ENCODE measurements at regions not wholly inside any gene's neighbourhood (a gene's known extent, or its start where the extent isn't known, plus 50 kb on each side); places are given as distances from the start of the nearest gene placed in this dataset.

DNA sequence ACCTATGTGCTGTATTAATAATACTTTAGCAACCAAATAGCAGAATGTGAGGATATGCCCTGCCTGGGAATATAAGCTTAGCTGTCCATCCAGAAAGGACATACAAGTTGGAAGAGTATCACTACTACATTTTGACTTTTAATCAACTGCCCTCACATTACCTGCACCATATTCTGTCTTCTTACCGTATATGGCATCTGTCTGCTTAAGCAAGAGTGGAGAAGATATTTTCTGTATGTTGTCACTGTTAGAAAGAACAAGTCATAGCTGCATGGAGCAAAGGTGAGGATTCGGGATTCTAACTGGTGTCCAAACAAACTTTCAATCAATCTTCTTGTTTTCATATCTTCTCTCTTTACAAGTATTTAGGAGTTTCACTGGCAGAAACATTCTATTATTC lies 929.5 kb upstream of the ROBO1 start:
- Histone ChIP-seq H3K4me1 (ENCODE audit: control insufficient read depth, insufficient read depth, low read length) (no peaks in the 10 kb centered on the region), H3K4me3 (ENCODE audit: low read depth, low read length) (no peak overlapping the region), H3K9me3 (ENCODE audit: control insufficient read depth, insufficient read depth, low read length) (no peaks in the 10 kb centered on the region), H3K27me3 (ENCODE audit: control insufficient read depth, insufficient read depth, low read length) (no peaks in the 10 kb centered on the region), H3K9ac (ENCODE audit: low read depth, low read length) (no peak overlapping the region), H3K36me3 (ENCODE audit: control insufficient read depth, insufficient read depth, low read length) (no peaks in the 10 kb centered on the region), H3K27ac (ENCODE audit: low read depth, low read length) (no peak overlapping the region)

- H3K4me3 ChIP-seq (ENCODE audit: low read depth, low read length): no peak overlapping the region
- no peaks in the 10 kb centered on the region for H3K27me3 ChIP-seq (ENCODE audit: control insufficient read depth, insufficient read depth, low read length)
- no peak overlapping the region for H3K27ac ChIP-seq (ENCODE audit: low read depth, low read length)
- no peaks in the 10 kb centered on the region for H3K36me3 ChIP-seq (ENCODE audit: control insufficient read depth, insufficient read depth, low read length)
- no peaks in the 10 kb centered on the region for H3K9me3 ChIP-seq (ENCODE audit: control insufficient read depth, insufficient read depth, low read length)
- H3K9ac ChIP-seq (ENCODE audit: low read depth, low read length): no peak overlapping the region
- no peaks in the 10 kb centered on the region for H3K4me1 ChIP-seq (ENCODE audit: control insufficient read depth, insufficient read depth, low read length)
Observed at GRCh38 chr3:80696280-80696679, 928.5 kb upstream of the ROBO1 start.

GRCh38 chr3:80688814-80689213 lies 921.0 kb upstream of the ROBO1 start:
- Histone ChIP-seq H3K4me1 (ENCODE audit: control insufficient read depth, insufficient read depth, low read length) (no peaks in the 10 kb centered on the region), H3K4me3 (ENCODE audit: low read depth, low read length) (no peak overlapping the region), H3K27ac (ENCODE audit: low read depth, low read length) (no peak overlapping the region), H3K9me3 (ENCODE audit: control insufficient read depth, insufficient read depth, low read length) (no peaks in the 10 kb centered on the region), H3K9ac (ENCODE audit: low read depth, low read length) (no peak overlapping the region), H3K27me3 (ENCODE audit: control insufficient read depth, insufficient read depth, low read length) (no peaks in the 10 kb centered on the region), H3K36me3 (ENCODE audit: control insufficient read depth, insufficient read depth, low read length) (no peaks in the 10 kb centered on the region)

GRCh38 chr3:80682951-80683350 lies 915.2 kb upstream of the ROBO1 start:
- no peak overlapping the region for H3K27ac ChIP-seq (ENCODE audit: low read depth, low read length)
- H3K36me3 ChIP-seq (ENCODE audit: control insufficient read depth, insufficient read depth, low read length): no peaks in the 10 kb centered on the region
- no peaks in the 10 kb centered on the region for H3K27me3 ChIP-seq (ENCODE audit: control insufficient read depth, insufficient read depth, low read length)
- no peak overlapping the region for H3K4me3 ChIP-seq (ENCODE audit: low read depth, low read length)
- no peaks in the 10 kb centered on the region for H3K9me3 ChIP-seq (ENCODE audit: control insufficient read depth, insufficient read depth, low read length)
- H3K4me1 ChIP-seq (ENCODE audit: control insufficient read depth, insufficient read depth, low read length): no peaks in the 10 kb centered on the region
- H3K9ac ChIP-seq (ENCODE audit: low read depth, low read length): no peak overlapping the region

DNA sequence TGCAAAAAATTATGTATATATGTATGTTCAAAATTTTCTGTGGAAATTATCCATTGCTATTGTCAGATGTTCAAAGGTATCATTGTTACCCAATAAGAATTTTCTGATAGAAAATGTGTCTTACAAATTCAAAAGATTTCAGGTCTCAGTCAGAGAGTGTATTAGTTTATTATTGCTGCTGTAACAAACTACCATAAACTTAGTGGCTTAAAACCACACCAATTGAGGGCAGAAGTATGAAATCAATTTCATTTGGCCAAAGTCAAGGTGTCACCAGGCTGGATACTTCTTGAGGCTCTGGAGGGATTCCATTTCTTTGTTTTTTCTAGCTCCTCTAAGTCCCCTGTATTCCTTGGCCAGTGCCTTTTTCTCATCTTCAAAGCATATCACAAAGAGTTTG lies 914.4 kb upstream of the ROBO1 start:
- Histone ChIP-seq H3K9me3 (ENCODE audit: control insufficient read depth, insufficient read depth, low read length) (no peaks in the 10 kb centered on the region), H3K4me1 (ENCODE audit: control insufficient read depth, insufficient read depth, low read length) (no peaks in the 10 kb centered on the region), H3K27me3 (ENCODE audit: control insufficient read depth, insufficient read depth, low read length) (no peaks in the 10 kb centered on the region), H3K9ac (ENCODE audit: low read depth, low read length) (no peak overlapping the region), H3K4me3 (ENCODE audit: low read depth, low read length) (no peak overlapping the region), H3K27ac (ENCODE audit: low read depth, low read length) (no peak overlapping the region), H3K36me3 (ENCODE audit: control insufficient read depth, insufficient read depth, low read length) (no peaks in the 10 kb centered on the region)

DNA sequence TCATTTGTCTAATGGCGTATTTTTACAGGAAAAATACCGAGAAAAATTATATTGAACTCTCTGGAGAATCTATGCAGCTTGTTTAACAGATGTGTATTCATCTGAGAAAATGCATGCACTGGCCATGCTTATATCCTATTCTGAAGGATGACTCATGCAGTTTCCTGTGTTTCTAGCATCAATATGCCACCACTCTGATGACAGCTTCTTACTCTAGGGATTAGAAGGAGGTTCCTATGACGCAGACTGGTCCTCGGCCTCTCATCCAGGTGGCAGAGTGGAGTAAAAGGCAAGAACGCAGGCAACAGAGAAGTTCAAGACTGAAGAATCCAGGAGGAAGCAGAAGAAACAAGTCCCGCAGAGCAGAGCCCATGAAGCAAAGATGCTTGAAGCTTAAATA lies 910.0 kb upstream of the ROBO1 start:
- Histone ChIP-seq H3K4me3 (ENCODE audit: low read depth, low read length) (no peak overlapping the region), H3K9me3 (ENCODE audit: control insufficient read depth, insufficient read depth, low read length) (no peaks in the 10 kb centered on the region), H3K4me1 (ENCODE audit: control insufficient read depth, insufficient read depth, low read length) (no peaks in the 10 kb centered on the region), H3K27me3 (ENCODE audit: control insufficient read depth, insufficient read depth, low read length) (no peaks in the 10 kb centered on the region), H3K27ac (ENCODE audit: low read depth, low read length) (no peak overlapping the region), H3K36me3 (ENCODE audit: control insufficient read depth, insufficient read depth, low read length) (no peaks in the 10 kb centered on the region), H3K9ac (ENCODE audit: low read depth, low read length) (no peak overlapping the region)

DNA sequence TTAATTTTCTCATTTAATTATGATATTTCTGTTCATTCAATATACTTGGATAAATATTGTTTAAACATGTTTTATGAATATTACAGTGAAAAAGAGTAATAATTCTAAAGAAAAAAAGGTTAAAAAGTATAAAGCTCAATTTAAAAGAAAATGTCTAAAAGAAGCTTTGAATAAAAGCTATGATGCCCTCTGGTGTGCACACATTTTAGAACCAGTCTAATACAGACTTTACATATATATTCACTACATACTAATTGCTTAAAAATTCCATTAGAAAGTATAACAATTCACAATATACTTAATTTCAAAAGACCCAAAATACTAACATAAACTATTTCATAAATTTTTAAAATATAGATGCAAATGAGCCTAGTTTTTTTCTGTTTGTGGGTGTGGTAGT lies 909.1 kb upstream of the ROBO1 start:
- no peaks in the 10 kb centered on the region for H3K36me3 ChIP-seq (ENCODE audit: control insufficient read depth, insufficient read depth, low read length)
- H3K9ac ChIP-seq (ENCODE audit: low read depth, low read length): no peak overlapping the region
- no peaks in the 10 kb centered on the region for H3K27me3 ChIP-seq (ENCODE audit: control insufficient read depth, insufficient read depth, low read length)
- no peak overlapping the region for H3K4me3 ChIP-seq (ENCODE audit: low read depth, low read length)
- no peaks in the 10 kb centered on the region for H3K4me1 ChIP-seq (ENCODE audit: control insufficient read depth, insufficient read depth, low read length)
- H3K9me3 ChIP-seq (ENCODE audit: control insufficient read depth, insufficient read depth, low read length): no peaks in the 10 kb centered on the region
- no peak overlapping the region for H3K27ac ChIP-seq (ENCODE audit: low read depth, low read length)

DNA sequence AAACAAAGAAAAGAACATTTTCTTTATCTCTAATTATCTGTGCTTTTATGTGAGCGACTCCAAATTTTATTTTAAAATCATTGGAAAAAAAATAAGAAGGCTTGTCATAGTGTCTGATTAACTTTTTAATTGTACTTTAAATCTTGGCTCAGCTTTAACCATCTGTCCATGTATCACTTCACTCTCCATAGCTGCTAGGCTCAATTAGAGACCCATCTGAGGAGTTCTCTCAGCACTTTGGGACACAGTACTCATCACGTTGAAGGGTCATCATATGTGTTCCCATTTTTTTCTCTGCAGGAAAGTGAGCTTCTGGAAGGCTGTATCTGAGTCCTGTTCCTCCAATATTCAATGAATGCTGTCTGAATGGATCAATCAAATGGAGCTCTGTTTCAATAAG lies 908.5 kb upstream of the ROBO1 start:
- no peak overlapping the region for H3K4me3 ChIP-seq (ENCODE audit: low read depth, low read length)
- H3K36me3 ChIP-seq (ENCODE audit: control insufficient read depth, insufficient read depth, low read length): no peaks in the 10 kb centered on the region
- no peak overlapping the region for H3K9ac ChIP-seq (ENCODE audit: low read depth, low read length)
- no peak overlapping the region for H3K27ac ChIP-seq (ENCODE audit: low read depth, low read length)
- H3K27me3 ChIP-seq (ENCODE audit: control insufficient read depth, insufficient read depth, low read length): no peaks in the 10 kb centered on the region
- no peaks in the 10 kb centered on the region for H3K4me1 ChIP-seq (ENCODE audit: control insufficient read depth, insufficient read depth, low read length)
- no peaks in the 10 kb centered on the region for H3K9me3 ChIP-seq (ENCODE audit: control insufficient read depth, insufficient read depth, low read length)

- no peaks in the 10 kb centered on the region for H3K4me1 ChIP-seq (ENCODE audit: control insufficient read depth, insufficient read depth, low read length)
- H3K27me3 ChIP-seq (ENCODE audit: control insufficient read depth, insufficient read depth, low read length): no peaks in the 10 kb centered on the region
- H3K4me3 ChIP-seq (ENCODE audit: low read depth, low read length): no peak overlapping the region
- H3K27ac ChIP-seq (ENCODE audit: low read depth, low read length): no peak overlapping the region
- H3K9ac ChIP-seq (ENCODE audit: low read depth, low read length): no peak overlapping the region
- H3K36me3 ChIP-seq (ENCODE audit: control insufficient read depth, insufficient read depth, low read length): no peaks in the 10 kb centered on the region
- no peaks in the 10 kb centered on the region for H3K9me3 ChIP-seq (ENCODE audit: control insufficient read depth, insufficient read depth, low read length)
Observed at GRCh38 chr3:80675790-80676189, 908.0 kb upstream of the ROBO1 start.

DNA sequence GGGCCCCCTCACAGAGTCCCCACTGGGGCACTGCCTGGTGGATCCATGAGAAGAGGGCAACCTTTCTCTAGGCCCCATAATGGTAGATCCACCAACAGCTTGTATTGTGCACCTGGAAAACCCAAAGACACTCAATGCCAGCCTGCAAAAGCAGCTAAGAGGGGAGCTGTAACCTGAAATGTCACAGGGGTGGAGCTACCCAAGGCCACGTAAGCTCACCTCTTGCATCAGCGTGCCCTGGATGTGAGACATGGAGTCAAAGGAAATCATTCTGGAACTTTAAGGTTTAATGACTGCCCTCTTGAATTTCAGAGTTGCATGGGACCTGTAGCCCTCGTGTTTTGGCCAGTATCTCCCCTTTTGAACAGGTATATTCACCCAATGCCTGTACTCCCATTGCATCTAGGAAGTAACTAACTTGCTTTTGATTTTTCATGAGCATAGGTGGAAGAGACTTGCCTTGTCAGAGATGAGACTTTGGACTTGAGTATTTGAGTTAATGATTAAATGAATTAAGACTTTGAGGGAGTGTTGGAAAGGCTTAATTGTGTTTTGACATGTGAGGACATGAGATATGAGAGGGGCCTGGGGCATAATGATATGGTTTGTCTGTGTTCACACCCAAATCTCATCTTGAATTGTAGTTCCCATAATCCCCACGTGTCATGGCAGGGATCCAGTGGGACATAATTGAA lies 900.9 kb upstream of the ROBO1 start:
- Histone ChIP-seq H3K27ac (ENCODE audit: low read depth, low read length) (no peak overlapping the region), H3K4me3 (ENCODE audit: low read depth, low read length) (no peak overlapping the region), H3K27me3 (ENCODE audit: control insufficient read depth, insufficient read depth, low read length) (no peaks in the 10 kb centered on the region), H3K36me3 (ENCODE audit: control insufficient read depth, insufficient read depth, low read length) (no peaks in the 10 kb centered on the region), H3K9ac (ENCODE audit: low read depth, low read length) (no peak overlapping the region), H3K4me1 (ENCODE audit: control insufficient read depth, insufficient read depth, low read length) (no peaks in the 10 kb centered on the region), H3K9me3 (ENCODE audit: control insufficient read depth, insufficient read depth, low read length) (peaks cover 25% of the 10 kb centered on the region)

DNA sequence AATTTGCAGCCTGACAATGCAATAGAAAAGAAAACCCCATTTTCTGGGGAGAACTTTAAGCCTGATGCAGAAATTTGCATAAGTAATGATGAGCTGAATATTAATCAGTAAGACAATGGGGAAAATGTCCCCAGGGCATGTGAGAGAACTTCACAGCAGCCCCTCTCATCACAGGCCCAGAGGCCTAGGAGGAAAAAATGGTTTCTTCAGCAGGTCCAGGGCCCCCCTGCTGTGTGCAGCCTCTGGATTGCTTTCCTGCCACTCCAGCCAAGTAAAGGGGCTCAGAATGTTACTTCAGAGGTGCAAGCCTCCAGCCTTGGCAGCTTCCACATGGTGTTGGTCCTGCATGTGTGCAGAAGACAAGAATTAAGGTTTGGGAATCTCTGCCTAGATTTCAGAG lies 900.3 kb upstream of the ROBO1 start:
- Histone ChIP-seq H3K9me3 (ENCODE audit: control insufficient read depth, insufficient read depth, low read length) (peaks cover 25% of the 10 kb centered on the region), H3K36me3 (ENCODE audit: control insufficient read depth, insufficient read depth, low read length) (no peaks in the 10 kb centered on the region), H3K9ac (ENCODE audit: low read depth, low read length) (no peak overlapping the region), H3K27me3 (ENCODE audit: control insufficient read depth, insufficient read depth, low read length) (no peaks in the 10 kb centered on the region), H3K4me1 (ENCODE audit: control insufficient read depth, insufficient read depth, low read length) (no peaks in the 10 kb centered on the region; the same call in 1 of the 2 replicates), H3K4me3 (ENCODE audit: low read depth, low read length) (no peak overlapping the region), H3K27ac (ENCODE audit: low read depth, low read length) (no peak overlapping the region)
